H1 (cell line): ENCODE measurements at regions not wholly inside any gene's neighbourhood (a gene's known extent, or its start where the extent isn't known, plus 50 kb on each side); places are given as distances from the start of the nearest gene placed in this dataset.

Experiments
- CHD1 ChIP-seq: IDR thresholded peaks from 2 replicates; pipeline ENCODE4 v1.6.1; 2012; ENCODE audit warnings: low read depth, low read length, improper control_type of control experiment
- CTCF ChIP-seq, 3 experiments: IDR thresholded peaks; 1 replicate in 2 of 3; 2 replicates in 1 of 3; pipeline versions ENCODE4 v1.5.1 to v1.6.1; 2011; ENCODE audit warnings: low read length in 3 of 3, mild to moderate bottlenecking in 3 of 3, inconsistent platforms in 2 of 3, low read depth in 1 of 3, moderate library complexity in 1 of 3; ENCODE audit not compliant: insufficient read depth in 1 of 3; ENCODE audit errors: control extremely low read depth in 1 of 3
- EGR1 ChIP-seq: IDR thresholded peaks from 2 replicates; pipeline ENCODE4 v1.6.1; 2011; ENCODE audit warnings: low read depth, low read length, borderline replicate concordance
- EZH2 ChIP-seq: fragments of 200-600 bp; sonication (generic); IDR thresholded peaks from 2 replicates; pipeline ENCODE4 v1.7.1; 2012; ENCODE audit warnings: low read depth, mild to moderate bottlenecking, moderate library complexity, low read length, inconsistent platforms; ENCODE audit not compliant: severe bottlenecking
- POLR2A ChIP-seq, 2 experiments: IDR thresholded peaks; 1 replicate in 1 of 2; 2 replicates in 1 of 2; pipeline ENCODE4 v1.6.1; 2011; ENCODE audit warnings: low read depth in 2 of 2, low read length in 2 of 2, mild to moderate bottlenecking in 2 of 2; ENCODE audit errors: control extremely low read depth in 1 of 2
- POLR2AphosphoS5 ChIP-seq: IDR thresholded peaks from 2 replicates; pipeline ENCODE4 v1.6.1; 2011; ENCODE audit warnings: low read depth, low read length
- SP2 ChIP-seq: IDR thresholded peaks from 2 replicates; pipeline ENCODE4 v1.6.1; 2012; ENCODE audit warnings: mild to moderate bottlenecking, low read length, inconsistent platforms
- TAF1 ChIP-seq: IDR thresholded peaks from 2 replicates; pipeline ENCODE4 v1.6.1; 2011; ENCODE audit warnings: mild to moderate bottlenecking, low read depth, low read length
- TCF12 ChIP-seq: IDR thresholded peaks from 2 replicates; pipeline ENCODE4 v1.6.1; 2011; ENCODE audit warnings: low read depth, mild to moderate bottlenecking, low read length
- USF2 ChIP-seq: IDR thresholded peaks from 2 replicates; pipeline ENCODE4 v1.6.1; 2011; ENCODE audit warnings: low read length, improper control_type of control experiment

GRCh38 chr11:28615542-28615941 is 507.4 kb downstream of the METTL15 start:
- TF ChIP-seq POLR2A (IDR thresholded peaks at IDR 0.05; ENCODE audit: control extremely low read depth in 1 of 2, low read depth in 2 of 2, low read length in 2 of 2) (no peak), CTCF (IDR thresholded peaks at IDR 0.05; ENCODE audit: control extremely low read depth in 1 of 3, insufficient read depth in 1 of 3, low read depth in 1 of 3, low read length in 3 of 3) (no peak), USF2 (no peak), EGR1 (no peak), TCF12 (no peak), CHD1 (no peak), EZH2 (no peak), SP2 (no peak), POLR2AphosphoS5 (no peak), TAF1 (no peak)
